MM.1S (cell line): ENCODE measurements at regions not wholly inside any gene's neighbourhood (a gene's known extent, or its start where the extent isn't known, plus 50 kb on each side); places are given as distances from the start of the nearest gene placed in this dataset.

ENCODE experiments used
- CTCF ChIP-seq: fragments of 300-600 bp; sonication (generic); IDR thresholded peaks from 2 replicates; pipeline ENCODE4 v1.5.1; 2016; ENCODE audit warnings: antibody characterized with exemption, low read length, mixed read lengths
- EZH2 ChIP-seq: fragments of 300-600 bp; sonication (generic); optimal IDR thresholded peaks from 2 replicates; pipeline ENCODE3; 2017; ENCODE audit warnings: low read depth, mild to moderate bottlenecking, antibody characterized with exemption, low read length, mixed read lengths
- EZH2phosphoT487 ChIP-seq: fragments of 300-600 bp; sonication (generic); IDR thresholded peaks from 2 replicates; pipeline ENCODE4 v1.6.1; 2018; ENCODE audit warnings: antibody characterized with exemption, low read length

- TF ChIP-seq CTCF = no peak
- TF ChIP-seq EZH2 = no peak
- no peak for TF ChIP-seq EZH2phosphoT487
Measured at GRCh38 chr6:166729658-166730057, 102.6 kb upstream of the RPS6KA2 start.
